ENCODE measurements at regions not wholly inside any gene's neighbourhood (a gene's known extent, or its start where the extent isn't known, plus 50 kb on each side); places are given as distances from the start of the nearest gene placed in this dataset.
"Not testable (repeated sequence)": the region's sequence is repeated elsewhere in the genome, so short reads cannot be mapped to it uniquely, and the experiment has no call there.

DNA sequence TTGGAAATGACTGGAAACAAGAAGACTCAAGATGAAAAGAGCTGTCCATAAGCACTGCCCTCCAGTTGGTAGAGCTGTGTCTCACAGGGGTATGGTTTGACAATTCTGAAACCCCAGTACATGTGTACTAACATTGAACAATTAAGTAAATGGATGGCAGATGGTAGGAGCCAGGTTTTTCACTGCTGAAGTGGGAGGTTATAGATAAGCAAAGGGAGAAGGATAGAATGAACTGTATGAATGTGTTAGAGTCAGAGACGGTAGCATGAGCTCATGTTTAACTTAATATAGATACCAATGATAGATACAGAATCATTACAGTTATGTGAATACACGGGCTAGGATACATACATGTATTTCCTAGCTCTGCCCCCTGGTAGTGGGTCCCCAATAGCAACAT is 95.0 kb upstream of the SIRPA start:
- no peak overlapping the region for H3K9ac ChIP-seq (ENCODE audit: low read length)
- no peaks in the 10 kb centered on the region for H3K36me3 ChIP-seq (ENCODE audit: insufficient read depth, low read length)
- H3K4me3 ChIP-seq (ENCODE audit: low read depth in 1 of 2, low read length in 2 of 2) = no peak overlapping the region
- H3K9me3 ChIP-seq (ENCODE audit: low read length) = no peaks in the 10 kb centered on the region
- no peak overlapping the region for H3K27ac ChIP-seq (ENCODE audit: low read depth, low read length)
- peaks cover 0 to 7% of the 10 kb centered on the region in 2 donors for H3K27me3 ChIP-seq (ENCODE audit: control insufficient read depth in 1 of 2, insufficient read depth in 2 of 2, low read length in 2 of 2)
- H3K4me1 ChIP-seq (ENCODE audit: insufficient read depth, low read length) = peaks cover 13% of the 10 kb centered on the region

DNA sequence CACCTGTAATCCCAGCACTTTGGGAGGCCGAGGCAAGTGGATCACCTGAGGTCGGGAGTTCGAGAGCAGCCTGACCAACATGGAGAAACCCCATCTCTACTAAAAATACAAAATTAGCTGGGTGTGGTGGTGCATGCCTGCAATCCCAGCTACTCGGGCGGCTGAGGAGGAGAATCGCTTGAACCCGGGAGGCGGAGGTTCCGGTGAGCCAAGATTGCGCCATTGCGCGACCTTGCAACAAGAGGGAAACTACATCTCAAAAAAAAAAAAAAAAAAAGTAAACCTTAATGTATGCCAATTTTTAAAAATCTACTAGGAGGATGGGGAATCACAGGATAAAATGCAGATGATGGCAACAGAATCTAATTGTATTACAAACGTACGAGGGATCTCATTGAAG is 95.5 kb upstream of the SIRPA start:
- H3K27ac ChIP-seq (ENCODE audit: low read depth, low read length); H3K4me3 ChIP-seq (ENCODE audit: low read depth in 1 of 2, low read length in 2 of 2); H3K9me3 ChIP-seq (ENCODE audit: low read length); H3K36me3 ChIP-seq (ENCODE audit: insufficient read depth, low read length); H3K27me3 ChIP-seq (ENCODE audit: control insufficient read depth in 1 of 2, insufficient read depth in 2 of 2, low read length in 2 of 2); H3K9ac ChIP-seq (ENCODE audit: low read length): not testable (repeated sequence)
- H3K4me1 ChIP-seq (ENCODE audit: insufficient read depth, low read length) = peaks cover 13% of the 10 kb centered on the region

DNA sequence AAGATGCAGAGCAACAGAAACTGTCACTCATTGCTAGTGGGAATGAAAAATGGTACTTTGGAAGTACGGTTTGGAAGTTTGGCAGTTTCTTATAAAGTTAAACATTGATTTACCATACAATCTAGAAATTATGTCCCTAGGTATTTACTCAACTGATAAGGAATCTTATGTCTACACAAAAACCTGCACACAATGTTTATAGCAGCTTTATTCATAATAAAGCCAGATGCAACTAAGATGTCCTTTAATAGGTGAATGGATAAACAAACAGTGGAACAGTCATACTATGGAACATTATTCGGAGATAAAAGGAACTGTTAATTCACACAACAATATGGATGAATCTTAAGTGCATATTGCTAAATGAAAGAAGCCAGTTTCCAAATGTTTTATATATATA is 96.2 kb upstream of the SIRPA start:
- H3K36me3 ChIP-seq (ENCODE audit: insufficient read depth, low read length) = no peaks in the 10 kb centered on the region
- no peak overlapping the region for H3K9ac ChIP-seq (ENCODE audit: low read length)
- H3K9me3 ChIP-seq (ENCODE audit: low read length) = no peaks in the 10 kb centered on the region
- H3K4me1 ChIP-seq (ENCODE audit: insufficient read depth, low read length) = peaks cover 13% of the 10 kb centered on the region
- H3K27ac ChIP-seq (ENCODE audit: low read depth, low read length) = no peak overlapping the region
- peaks cover 0 to 7% of the 10 kb centered on the region in 2 donors for H3K27me3 ChIP-seq (ENCODE audit: control insufficient read depth in 1 of 2, insufficient read depth in 2 of 2, low read length in 2 of 2)
- no peak overlapping the region for H3K4me3 ChIP-seq (ENCODE audit: low read depth in 1 of 2, low read length in 2 of 2)

DNA sequence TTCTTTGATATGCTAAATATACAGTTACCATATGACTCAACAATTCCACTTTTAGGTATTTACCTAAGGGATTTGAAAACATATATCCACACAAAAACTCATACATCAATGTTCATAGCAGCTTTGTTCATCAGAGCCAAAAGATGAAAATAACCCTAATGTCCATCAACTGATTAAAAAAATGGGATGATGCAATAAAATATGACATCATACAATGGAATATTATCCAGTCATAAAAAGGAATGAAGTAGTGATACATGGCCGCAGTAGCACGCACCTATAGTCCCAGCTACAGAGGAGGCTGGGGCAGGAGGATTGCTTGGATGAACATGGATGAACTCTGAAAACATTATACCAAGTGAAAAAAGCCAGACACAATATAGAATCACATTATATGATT is 101.4 kb upstream of the SIRPA start:
- H3K27ac ChIP-seq (ENCODE audit: low read depth, low read length) = no peak overlapping the region
- H3K4me3 ChIP-seq (ENCODE audit: low read depth in 1 of 2, low read length in 2 of 2) = no peak overlapping the region
- H3K9ac ChIP-seq (ENCODE audit: low read length) = no peak overlapping the region
- H3K36me3 ChIP-seq (ENCODE audit: insufficient read depth, low read length) = no peaks in the 10 kb centered on the region
- H3K27me3 ChIP-seq (ENCODE audit: control insufficient read depth in 1 of 2, insufficient read depth in 2 of 2, low read length in 2 of 2) = no peaks in the 10 kb centered on the region
- H3K9me3 ChIP-seq (ENCODE audit: low read length) = no peaks in the 10 kb centered on the region
- H3K4me1 ChIP-seq (ENCODE audit: insufficient read depth, low read length) = no peaks in the 10 kb centered on the region

DNA sequence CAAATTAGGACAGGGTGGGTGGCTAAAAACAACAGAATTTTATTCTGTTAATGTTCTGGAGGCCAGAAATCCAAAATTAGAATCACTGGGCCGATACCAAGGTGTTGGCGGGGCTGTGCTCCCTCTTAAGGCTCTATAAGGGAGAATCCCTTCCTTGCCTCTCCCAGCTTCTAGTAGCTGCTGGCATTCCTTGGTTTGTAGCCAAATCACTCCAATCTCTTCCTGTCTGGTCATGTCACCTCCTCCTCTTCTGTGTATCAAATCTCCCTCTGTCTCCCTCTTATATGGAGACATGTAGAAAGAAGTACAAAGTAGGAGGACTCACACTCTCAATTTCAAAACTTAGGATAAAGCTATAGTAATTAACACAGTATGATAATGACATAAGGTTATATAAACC is 102.9 kb upstream of the SIRPA start:
- Histone ChIP-seq H3K27ac (ENCODE audit: low read depth, low read length) (no peak overlapping the region), H3K9ac (ENCODE audit: low read length) (no peak overlapping the region), H3K27me3 (ENCODE audit: control insufficient read depth in 1 of 2, insufficient read depth in 2 of 2, low read length in 2 of 2) (no peaks in the 10 kb centered on the region), H3K4me1 (ENCODE audit: insufficient read depth, low read length) (no peaks in the 10 kb centered on the region), H3K9me3 (ENCODE audit: low read length) (no peaks in the 10 kb centered on the region), H3K36me3 (ENCODE audit: insufficient read depth, low read length) (no peaks in the 10 kb centered on the region), H3K4me3 (ENCODE audit: low read depth in 1 of 2, low read length in 2 of 2) (no peak overlapping the region)

DNA sequence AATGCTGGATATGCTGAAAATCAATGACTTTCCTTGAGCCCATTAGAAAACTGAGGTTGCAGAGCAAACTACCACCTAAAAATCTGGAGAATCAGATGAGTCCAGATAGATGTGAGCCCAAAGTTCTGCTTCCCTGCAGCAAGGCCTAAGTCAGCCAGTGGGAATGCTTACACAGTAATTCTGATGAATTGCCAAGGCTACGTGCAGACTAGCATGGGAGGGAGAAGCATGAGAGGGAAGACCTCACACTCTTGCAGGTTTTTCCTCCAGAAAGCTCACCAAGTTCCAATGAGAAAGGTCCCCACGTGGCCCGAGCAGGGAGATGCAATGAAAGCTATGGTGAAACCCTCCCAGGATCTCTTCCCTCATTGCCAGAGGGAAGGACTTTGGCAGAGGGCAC is 104.8 kb upstream of the SIRPA start:
- H3K27me3 ChIP-seq (ENCODE audit: control insufficient read depth in 1 of 2, insufficient read depth in 2 of 2, low read length in 2 of 2) = no peaks in the 10 kb centered on the region
- H3K9me3 ChIP-seq (ENCODE audit: low read length) = no peaks in the 10 kb centered on the region
- no peak overlapping the region for H3K4me3 ChIP-seq (ENCODE audit: low read depth in 1 of 2, low read length in 2 of 2)
- no peak overlapping the region for H3K9ac ChIP-seq (ENCODE audit: low read length)
- no peak overlapping the region for H3K27ac ChIP-seq (ENCODE audit: low read depth, low read length)
- H3K36me3 ChIP-seq (ENCODE audit: insufficient read depth, low read length) = no peaks in the 10 kb centered on the region
- H3K4me1 ChIP-seq (ENCODE audit: insufficient read depth, low read length) = no peaks in the 10 kb centered on the region

DNA sequence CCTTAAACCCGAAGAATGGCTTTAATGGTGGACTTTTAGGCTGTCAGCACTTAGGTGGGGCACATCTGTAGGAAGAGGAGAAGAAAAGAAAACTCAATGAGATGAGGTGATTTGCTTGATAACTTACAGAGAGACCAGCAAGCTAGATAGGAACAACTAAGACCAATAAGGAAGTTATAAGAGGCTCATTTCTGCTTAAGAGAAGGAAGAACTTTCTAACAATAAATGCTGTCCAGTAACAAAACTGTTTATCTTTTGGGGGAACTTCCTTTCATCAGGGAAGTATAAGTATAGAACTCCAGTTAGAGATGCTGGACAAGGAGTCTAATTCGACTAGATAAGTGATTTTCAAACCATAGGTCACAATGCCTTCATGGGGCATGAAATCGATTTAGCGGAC is 107.2 kb upstream of the SIRPA start:
- H3K4me3 ChIP-seq (ENCODE audit: low read depth in 1 of 2, low read length in 2 of 2) = no peak overlapping the region
- H3K27me3 ChIP-seq (ENCODE audit: control insufficient read depth in 1 of 2, insufficient read depth in 2 of 2, low read length in 2 of 2) = no peaks in the 10 kb centered on the region
- H3K4me1 ChIP-seq (ENCODE audit: insufficient read depth, low read length) = no peaks in the 10 kb centered on the region
- H3K27ac ChIP-seq (ENCODE audit: low read depth, low read length) = no peak overlapping the region
- no peak overlapping the region for H3K9ac ChIP-seq (ENCODE audit: low read length)
- no peaks in the 10 kb centered on the region for H3K36me3 ChIP-seq (ENCODE audit: insufficient read depth, low read length)
- no peaks in the 10 kb centered on the region for H3K9me3 ChIP-seq (ENCODE audit: low read length)

DNA sequence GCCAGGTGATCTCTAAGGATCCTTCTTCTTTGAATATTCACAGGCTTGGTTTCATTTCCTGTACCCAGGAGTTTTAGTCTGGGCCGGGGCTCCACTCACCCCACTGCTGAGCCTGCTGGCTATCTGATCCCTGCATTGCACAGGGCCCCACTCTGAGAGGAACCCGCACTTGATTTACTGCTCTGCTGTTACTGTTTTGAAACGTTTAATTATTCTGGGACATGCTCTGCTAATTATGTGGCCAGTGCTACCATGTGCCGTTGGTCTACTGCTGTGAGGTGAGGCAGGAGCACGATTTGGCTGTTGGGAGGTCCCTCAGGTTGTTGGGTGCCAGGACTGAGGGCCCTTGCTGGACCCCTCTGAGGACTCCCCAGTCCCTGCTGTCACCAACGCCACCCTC is 108.7 kb upstream of the SIRPA start:
- no peaks in the 10 kb centered on the region for H3K4me1 ChIP-seq (ENCODE audit: insufficient read depth, low read length)
- no peak overlapping the region for H3K4me3 ChIP-seq (ENCODE audit: low read depth in 1 of 2, low read length in 2 of 2)
- no peaks in the 10 kb centered on the region for H3K27me3 ChIP-seq (ENCODE audit: control insufficient read depth in 1 of 2, insufficient read depth in 2 of 2, low read length in 2 of 2)
- H3K36me3 ChIP-seq (ENCODE audit: insufficient read depth, low read length) = no peaks in the 10 kb centered on the region
- no peaks in the 10 kb centered on the region for H3K9me3 ChIP-seq (ENCODE audit: low read length)
- H3K27ac ChIP-seq (ENCODE audit: low read depth, low read length) = no peak overlapping the region
- no peak overlapping the region for H3K9ac ChIP-seq (ENCODE audit: low read length)

DNA sequence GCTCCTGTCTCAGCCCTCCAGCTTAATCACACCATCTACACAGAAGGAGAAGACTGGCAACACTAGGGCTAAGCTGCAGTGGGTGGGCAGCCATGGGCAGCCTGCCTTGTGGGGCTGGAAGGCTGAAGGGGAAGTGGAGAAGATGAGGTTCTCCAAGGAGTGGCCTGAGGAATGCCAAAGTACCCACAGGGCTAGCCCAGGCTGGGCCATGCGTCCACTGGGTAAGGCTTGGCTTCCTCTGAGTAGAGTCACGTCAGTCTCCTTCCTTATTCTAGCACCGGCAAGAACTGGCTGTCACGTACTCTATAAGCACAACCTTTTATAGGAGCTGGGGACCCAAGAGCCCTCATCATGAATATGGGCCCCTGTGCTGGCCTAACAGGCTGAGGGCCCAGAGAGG is 110.6 kb upstream of the SIRPA start:
- no peak overlapping the region for H3K27ac ChIP-seq (ENCODE audit: low read depth, low read length)
- no peaks in the 10 kb centered on the region for H3K36me3 ChIP-seq (ENCODE audit: insufficient read depth, low read length)
- H3K4me3 ChIP-seq (ENCODE audit: low read depth in 1 of 2, low read length in 2 of 2) = no peak overlapping the region
- no peaks in the 10 kb centered on the region for H3K27me3 ChIP-seq (ENCODE audit: control insufficient read depth in 1 of 2, insufficient read depth in 2 of 2, low read length in 2 of 2)
- no peak overlapping the region for H3K9ac ChIP-seq (ENCODE audit: low read length)
- H3K9me3 ChIP-seq (ENCODE audit: low read length) = no peaks in the 10 kb centered on the region
- no peaks in the 10 kb centered on the region for H3K4me1 ChIP-seq (ENCODE audit: insufficient read depth, low read length)

DNA sequence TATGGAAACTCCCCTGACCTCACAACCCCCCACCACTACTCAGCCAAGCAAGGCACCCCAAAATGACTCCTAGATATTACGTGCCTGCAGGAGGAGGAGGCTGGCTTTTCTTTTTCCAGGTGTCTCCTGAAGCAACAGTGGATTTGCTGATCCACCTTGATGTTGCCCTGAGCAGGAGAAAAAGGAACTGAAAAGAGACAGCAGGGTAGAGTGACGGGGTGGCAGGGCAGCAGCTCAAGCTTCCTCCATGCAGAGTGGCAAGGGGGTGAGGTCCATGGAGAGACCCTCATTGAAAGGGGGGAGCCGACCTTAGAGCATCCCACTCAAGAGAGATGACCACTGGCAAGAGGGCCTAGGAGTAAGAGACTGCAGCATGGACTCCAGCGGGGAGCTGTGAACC is 112.0 kb upstream of the SIRPA start:
- no peak overlapping the region for H3K4me3 ChIP-seq (ENCODE audit: low read depth in 1 of 2, low read length in 2 of 2)
- no peak overlapping the region for H3K9ac ChIP-seq (ENCODE audit: low read length)
- no peaks in the 10 kb centered on the region for H3K36me3 ChIP-seq (ENCODE audit: insufficient read depth, low read length)
- H3K27me3 ChIP-seq (ENCODE audit: control insufficient read depth in 1 of 2, insufficient read depth in 2 of 2, low read length in 2 of 2) = no peaks in the 10 kb centered on the region
- no peaks in the 10 kb centered on the region for H3K9me3 ChIP-seq (ENCODE audit: low read length)
- no peak overlapping the region for H3K27ac ChIP-seq (ENCODE audit: low read depth, low read length)
- no peaks in the 10 kb centered on the region for H3K4me1 ChIP-seq (ENCODE audit: insufficient read depth, low read length)

DNA sequence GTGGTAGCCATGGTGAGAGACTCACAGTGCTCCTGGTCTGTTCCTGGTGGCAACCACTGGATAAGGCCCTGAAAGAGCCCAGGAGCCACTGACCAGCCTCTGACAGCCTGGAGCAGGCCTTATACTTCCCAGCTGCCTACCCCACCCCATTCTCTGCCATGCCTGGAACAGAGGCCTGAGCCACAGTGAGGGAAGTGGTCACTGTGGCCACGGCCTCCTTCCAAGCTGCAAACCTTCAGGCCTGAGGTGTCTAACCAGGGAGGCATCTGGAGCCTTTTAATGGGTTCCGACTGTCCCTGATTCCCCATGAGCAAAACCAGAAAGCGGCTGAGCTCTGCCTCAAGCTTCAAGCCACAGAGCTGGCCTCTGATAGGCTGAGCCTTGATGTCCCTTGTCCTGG is 113.0 kb upstream of the SIRPA start:
- H3K9me3 ChIP-seq (ENCODE audit: low read length) = no peaks in the 10 kb centered on the region
- H3K4me3 ChIP-seq (ENCODE audit: low read depth in 1 of 2, low read length in 2 of 2) = no peak overlapping the region

DNA sequence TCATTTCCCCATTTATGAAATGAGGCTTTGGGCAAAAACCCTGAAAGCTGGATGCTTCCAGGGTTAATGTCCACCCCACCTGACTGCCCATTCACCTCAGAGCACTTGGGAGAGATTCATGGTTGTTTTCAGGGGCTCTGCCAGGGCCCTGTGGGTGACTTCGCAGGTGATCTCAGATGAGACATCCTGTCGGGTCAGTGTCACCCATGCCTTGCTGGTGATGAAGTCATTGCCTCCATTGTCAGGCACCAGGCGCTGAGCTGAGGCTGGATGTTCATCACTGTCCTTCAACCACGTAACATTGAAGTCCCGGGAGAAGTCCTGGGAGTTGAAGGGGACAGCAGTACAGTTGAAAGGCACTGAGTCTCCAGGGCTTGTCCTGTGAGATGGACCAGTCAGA is 115.6 kb upstream of the SIRPA start:
- Histone ChIP-seq H3K27ac (ENCODE audit: low read depth, low read length) (no peak overlapping the region), H3K27me3 (ENCODE audit: control insufficient read depth in 1 of 2, insufficient read depth in 2 of 2, low read length in 2 of 2) (no peaks in the 10 kb centered on the region), H3K36me3 (ENCODE audit: insufficient read depth, low read length) (no peaks in the 10 kb centered on the region), H3K4me1 (ENCODE audit: insufficient read depth, low read length) (peaks cover 10% of the 10 kb centered on the region), H3K9ac (ENCODE audit: low read length) (no peak overlapping the region), H3K9me3 (ENCODE audit: low read length) (no peaks in the 10 kb centered on the region), H3K4me3 (ENCODE audit: low read depth in 1 of 2, low read length in 2 of 2) (no peak overlapping the region)

More for the DNA sequence above, 113.0 kb upstream of the SIRPA start:
- H3K4me1 ChIP-seq (ENCODE audit: insufficient read depth, low read length) = no peaks in the 10 kb centered on the region
- H3K27me3 ChIP-seq (ENCODE audit: control insufficient read depth in 1 of 2, insufficient read depth in 2 of 2, low read length in 2 of 2) = no peaks in the 10 kb centered on the region
- no peak overlapping the region for H3K27ac ChIP-seq (ENCODE audit: low read depth, low read length)
- H3K36me3 ChIP-seq (ENCODE audit: insufficient read depth, low read length) = no peaks in the 10 kb centered on the region
- H3K9ac ChIP-seq (ENCODE audit: low read length) = no peak overlapping the region
